Bronchial epithelial cell (primary cell): ENCODE measurements at regions not wholly inside any gene's neighbourhood (a gene's known extent, or its start where the extent isn't known, plus 50 kb on each side); places are given as distances from the start of the nearest gene placed in this dataset.

ENCODE experiments used
- DNase-seq: peaks from one replicate; pipeline ENCODE4 v3.0.0-alpha.2; 2010; ENCODE audit warnings: low read depth
- FAIRE-seq: peaks from 2 replicates; lab custom pipeline; 2011; peaks lifted over from hg19 to GRCh38; lab: Jason Lieb, UNC
- H3K27me3 ChIP-seq: 2 replicates; pipeline ENCODE4 v1.5.1; 2011; ENCODE audit warnings: low read length; ENCODE audit not compliant: control insufficient read depth, insufficient read depth
- H3K36me3 ChIP-seq: 2 replicates; pipeline ENCODE4 v1.5.1; 2011; ENCODE audit warnings: low read length; ENCODE audit not compliant: control insufficient read depth, insufficient read depth
- H3K4me3 ChIP-seq: 2 replicates; pipeline ENCODE4 v1.5.1; 2011; ENCODE audit warnings: mild to moderate bottlenecking, low read depth, low read length, control low read depth
- CTCF ChIP-seq: IDR thresholded peaks from 2 replicates; pipeline ENCODE4 v1.5.1; 2011; ENCODE audit warnings: mild to moderate bottlenecking, moderate library complexity, low read length, control low read depth, inconsistent platforms; ENCODE audit not compliant: insufficient read depth, severe bottlenecking

- DNase-seq (no peak), FAIRE-seq (no peak)
- Histone ChIP-seq H3K4me3 (no peak overlapping the region), H3K27me3 (peaks cover 3% of the 10 kb centered on the region), H3K36me3 (no peaks in the 10 kb centered on the region)
- TF ChIP-seq CTCF, result no peak
Measured at GRCh38 chr1:209455661-209456358, 127.7 kb upstream of the CAMK1G start.

DNA sequence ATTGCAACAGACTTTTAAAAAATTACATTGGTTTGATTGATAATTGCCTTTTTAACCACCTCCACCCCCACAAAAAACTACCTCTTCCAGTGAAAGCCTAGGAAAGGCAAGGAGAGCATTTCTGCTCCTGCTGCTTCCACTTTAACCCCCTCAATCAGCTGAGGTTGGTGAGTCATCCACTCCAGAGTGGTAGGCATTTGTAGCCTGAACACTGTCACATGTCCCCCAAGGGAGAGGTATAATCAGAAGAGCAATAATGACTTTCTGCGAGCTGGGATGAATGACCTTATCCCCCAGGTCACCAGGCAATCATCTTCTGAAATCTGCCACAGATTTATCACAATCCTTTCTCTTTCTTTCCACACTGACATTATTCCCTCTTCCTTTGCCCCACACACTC is 126.6 kb upstream of the CAMK1G start:
- Histone ChIP-seq H3K36me3 (no peaks in the 10 kb centered on the region), H3K27me3 (peaks cover 3% of the 10 kb centered on the region), H3K4me3 (no peak overlapping the region)
- DNase-seq (peak; percentile 17), FAIRE-seq (no peak)
- no peak for TF ChIP-seq CTCF

- FAIRE-seq (no peak), DNase-seq (no peak)
- H3K36me3 ChIP-seq, result no peaks in the 10 kb centered on the region
- no peak overlapping the region for H3K4me3 ChIP-seq
- peaks cover 3% of the 10 kb centered on the region for H3K27me3 ChIP-seq
- no peak for TF ChIP-seq CTCF
Measured at GRCh38 chr1:209457401-209458125, 126.0 kb upstream of the CAMK1G start.

- DNase-seq (no peak), FAIRE-seq (no peak)
- no peak for TF ChIP-seq CTCF
- Histone ChIP-seq H3K4me3 (no peak overlapping the region), H3K36me3 (no peaks in the 10 kb centered on the region), H3K27me3 (peaks cover 3% of the 10 kb centered on the region)
Measured at GRCh38 chr1:209458921-209459320, 124.6 kb upstream of the CAMK1G start.

GRCh38 chr1:209461168-209461567 is 122.3 kb upstream of the CAMK1G start:
- no peak overlapping the region for H3K4me3 ChIP-seq
- DNase-seq, result no peak
- H3K27me3 ChIP-seq, result peaks cover 3% of the 10 kb centered on the region
- TF ChIP-seq CTCF, result no peak
- FAIRE-seq, result no peak
- H3K36me3 ChIP-seq, result no peaks in the 10 kb centered on the region

DNA sequence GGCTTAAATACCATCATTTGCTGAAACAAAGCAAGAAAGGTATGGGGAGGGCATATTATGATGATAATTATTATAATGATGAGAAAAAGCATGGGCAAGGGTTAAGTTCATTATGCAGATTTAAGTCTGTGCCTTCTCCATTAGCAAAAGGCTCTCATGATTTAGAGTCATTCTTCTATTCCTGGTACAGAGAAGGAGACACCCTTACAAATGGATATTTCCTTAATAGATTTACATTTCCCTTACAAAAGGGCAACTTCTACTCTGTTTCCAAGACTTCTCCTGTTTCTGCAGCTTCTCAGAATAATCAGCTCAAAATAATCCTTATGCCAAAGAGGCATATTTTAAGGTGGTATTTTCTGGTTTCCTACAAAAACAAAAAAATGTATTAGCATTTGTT is 121.1 kb upstream of the CAMK1G start:
- H3K4me3 ChIP-seq, result no peak overlapping the region
- FAIRE-seq (no peak), DNase-seq (no peak)
- no peaks in the 10 kb centered on the region for H3K27me3 ChIP-seq
- no peak for TF ChIP-seq CTCF
- H3K36me3 ChIP-seq, result no peaks in the 10 kb centered on the region
